ENCODE measurements at regions not wholly inside any gene's neighbourhood (a gene's known extent, or its start where the extent isn't known, plus 50 kb on each side); places are given as distances from the start of the nearest gene placed in this dataset.

DNA sequence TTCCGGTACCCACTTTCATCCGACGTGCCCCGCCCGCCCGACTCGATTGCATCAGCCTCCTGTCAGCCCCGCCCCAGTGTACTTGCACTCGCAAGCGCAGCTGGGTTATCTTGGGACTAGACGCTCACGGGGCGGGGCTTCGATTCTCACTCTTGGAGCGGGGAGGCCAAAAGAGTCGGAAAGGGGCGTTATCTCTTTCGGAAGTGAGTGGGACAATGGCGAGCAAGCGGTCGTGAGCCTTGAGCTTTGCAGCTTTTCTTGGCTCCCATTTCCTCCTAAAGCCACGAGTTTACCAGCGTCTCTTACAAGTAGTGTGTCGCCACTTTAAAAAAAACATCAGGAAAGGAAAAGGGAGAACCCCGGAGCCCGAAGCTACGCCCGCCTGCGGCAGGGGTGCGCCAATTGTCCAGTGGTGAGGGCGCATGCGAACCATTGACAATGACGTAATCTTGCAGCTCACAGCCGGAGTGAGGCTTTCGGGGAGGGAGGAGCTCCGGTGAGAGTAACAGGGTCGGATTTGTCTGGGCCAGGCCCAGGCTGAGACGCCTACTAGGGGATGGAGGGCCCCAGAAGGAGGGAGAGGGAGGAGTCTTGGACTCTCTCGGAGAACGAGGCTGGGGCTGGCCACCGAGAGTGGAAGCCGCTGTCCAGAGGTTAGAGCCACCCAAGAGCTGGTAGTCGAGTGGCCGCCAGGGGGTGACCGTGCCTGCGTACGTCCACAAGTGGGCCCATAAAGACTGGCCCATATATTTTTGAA, 109.5 kb downstream of the GNL3L start:
- H3K27me3 Mint-ChIP-seq (ENCODE audit: low read depth, unreplicated experiment): no peaks in the 10 kb centered on the region
- H3K9me3 Mint-ChIP-seq (ENCODE audit: unreplicated experiment): peaks cover 2% of the 10 kb centered on the region
- Histone ChIP-seq H4K20me1 (ENCODE audit: insufficient read depth, low read length) (no peaks in the 10 kb centered on the region), H3K4me1 (ENCODE audit: insufficient read depth, low read length) (no peaks in the 10 kb centered on the region), H3K4me2 (ENCODE audit: low read length) (peak overlapping the region; percentile 84), H3K4me3 (ENCODE audit: insufficient read depth, low read depth, low read length) (peak overlapping the region; percentile 69), H3K36me3 (ENCODE audit: insufficient read depth, low read length) (no peaks in the 10 kb centered on the region), H3K27me3 (ENCODE audit: insufficient read depth, low read length) (no peaks in the 10 kb centered on the region), H3K79me2 (ENCODE audit: insufficient read depth, low read length) (no peaks in the 10 kb centered on the region), H3K27ac (ENCODE audit: low read depth, low read length) (peak overlapping the region; percentile 93), H3K9me3 (ENCODE audit: insufficient read depth, low read depth, low read length) (no peaks in the 10 kb centered on the region), H2AFZ (ENCODE audit: low read depth, low read length) (peak overlapping the region; percentile 82), H3K9ac (ENCODE audit: low read length) (peak overlapping the region; percentile 91)
- H3K4me3 Mint-ChIP-seq (ENCODE audit: unreplicated experiment): peak overlapping the region; percentile 80
- H3K36me3 Mint-ChIP-seq (ENCODE audit: low read depth, unreplicated experiment): no peaks in the 10 kb centered on the region
- peak; percentile 92 for DNase-seq (ENCODE audit: low read depth)
- H3K4me1 Mint-ChIP-seq (ENCODE audit: low read depth, unreplicated experiment): peaks cover 2% of the 10 kb centered on the region
- H3K27ac Mint-ChIP-seq (ENCODE audit: unreplicated experiment): peak overlapping the region; percentile 97
- no peak for TF ChIP-seq EZH2 (IDR thresholded peaks at IDR 0.05; ENCODE audit: insufficient read depth, low read length)
- TF ChIP-seq, protein P1, sequence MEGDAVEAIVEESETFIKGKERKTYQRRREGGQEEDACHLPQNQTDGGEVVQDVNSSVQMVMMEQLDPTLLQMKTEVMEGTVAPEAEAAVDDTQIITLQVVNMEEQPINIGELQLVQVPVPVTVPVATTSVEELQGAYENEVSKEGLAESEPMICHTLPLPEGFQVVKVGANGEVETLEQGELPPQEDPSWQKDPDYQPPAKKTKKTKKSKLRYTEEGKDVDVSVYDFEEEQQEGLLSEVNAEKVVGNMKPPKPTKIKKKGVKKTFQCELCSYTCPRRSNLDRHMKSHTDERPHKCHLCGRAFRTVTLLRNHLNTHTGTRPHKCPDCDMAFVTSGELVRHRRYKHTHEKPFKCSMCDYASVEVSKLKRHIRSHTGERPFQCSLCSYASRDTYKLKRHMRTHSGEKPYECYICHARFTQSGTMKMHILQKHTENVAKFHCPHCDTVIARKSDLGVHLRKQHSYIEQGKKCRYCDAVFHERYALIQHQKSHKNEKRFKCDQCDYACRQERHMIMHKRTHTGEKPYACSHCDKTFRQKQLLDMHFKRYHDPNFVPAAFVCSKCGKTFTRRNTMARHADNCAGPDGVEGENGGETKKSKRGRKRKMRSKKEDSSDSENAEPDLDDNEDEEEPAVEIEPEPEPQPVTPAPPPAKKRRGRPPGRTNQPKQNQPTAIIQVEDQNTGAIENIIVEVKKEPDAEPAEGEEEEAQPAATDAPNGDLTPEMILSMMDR (IDR thresholded peaks at IDR 0.05; ENCODE audit: insufficient read depth, low read depth, low read length): peak; percentile 41
- FAIRE-seq: peak; percentile 95

DNA sequence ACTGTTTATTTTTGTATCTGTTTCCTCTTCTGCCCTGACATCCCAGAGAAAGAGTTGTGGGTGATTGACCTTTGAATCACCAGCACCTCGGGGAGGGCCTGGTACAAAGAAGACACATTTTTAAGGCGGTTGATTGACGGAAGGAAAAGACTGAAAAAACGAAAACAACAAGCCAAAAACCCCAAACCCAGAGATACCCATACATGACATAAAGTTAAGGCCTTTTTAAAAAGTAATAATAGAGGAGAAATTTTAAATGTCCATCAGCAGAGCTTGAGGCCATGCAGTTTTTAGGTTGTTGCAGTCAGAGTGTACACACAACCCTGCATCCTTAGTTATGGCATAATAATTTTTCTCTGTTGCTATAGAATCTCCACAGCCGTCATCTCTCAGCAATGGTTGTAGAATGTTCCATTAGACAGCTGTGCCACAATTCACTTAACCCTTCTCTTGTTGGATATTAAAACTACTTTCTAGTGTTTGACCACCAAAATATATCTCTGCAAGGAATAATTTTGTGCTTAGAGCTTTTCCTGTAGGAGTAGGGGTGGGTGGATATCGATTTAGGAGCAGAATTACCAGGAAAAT, 110.2 kb downstream of the GNL3L start:
- no peak for FAIRE-seq

More for the DNA sequence above, 110.2 kb downstream of the GNL3L start:
- H3K4me2 ChIP-seq (ENCODE audit: low read length): peak overlapping the region; percentile 84
- no peaks in the 10 kb centered on the region for H4K20me1 ChIP-seq (ENCODE audit: insufficient read depth, low read length)
- H3K27ac ChIP-seq (ENCODE audit: low read depth, low read length): peak overlapping the region; percentile 93
- DNase-seq (ENCODE audit: low read depth): no peak
- H3K9me3 ChIP-seq (ENCODE audit: insufficient read depth, low read depth, low read length): no peaks in the 10 kb centered on the region
- peak overlapping the region; percentile 49 for H2AFZ ChIP-seq (ENCODE audit: low read depth, low read length)
- peak overlapping the region; percentile 91 for H3K9ac ChIP-seq (ENCODE audit: low read length)
- no peaks in the 10 kb centered on the region for H3K4me1 ChIP-seq (ENCODE audit: insufficient read depth, low read length)
- no peaks in the 10 kb centered on the region for H3K36me3 ChIP-seq (ENCODE audit: insufficient read depth, low read length)
- Mint-ChIP-seq H3K36me3 (ENCODE audit: low read depth, unreplicated experiment) (no peaks in the 10 kb centered on the region), H3K4me1 (ENCODE audit: low read depth, unreplicated experiment) (peaks cover 2% of the 10 kb centered on the region), H3K4me3 (ENCODE audit: unreplicated experiment) (peak overlapping the region; percentile 80), H3K27me3 (ENCODE audit: low read depth, unreplicated experiment) (no peaks in the 10 kb centered on the region), H3K9me3 (ENCODE audit: unreplicated experiment) (peaks cover 2% of the 10 kb centered on the region), H3K27ac (ENCODE audit: unreplicated experiment) (peak overlapping the region; percentile 68)
- no peaks in the 10 kb centered on the region for H3K27me3 ChIP-seq (ENCODE audit: insufficient read depth, low read length)
- peak overlapping the region; percentile 69 for H3K4me3 ChIP-seq (ENCODE audit: insufficient read depth, low read depth, low read length)
- no peaks in the 10 kb centered on the region for H3K79me2 ChIP-seq (ENCODE audit: insufficient read depth, low read length)
- TF ChIP-seq, protein P1 (IDR thresholded peaks at IDR 0.05; ENCODE audit: insufficient read depth, low read depth, low read length): no peak
- TF ChIP-seq EZH2 (IDR thresholded peaks at IDR 0.05; ENCODE audit: insufficient read depth, low read length): no peak

All from astrocyte (in vitro differentiated cells and primary cell).